ENCODE measurements at regions not wholly inside any gene's neighbourhood (a gene's known extent, or its start where the extent isn't known, plus 50 kb on each side); places are given as distances from the start of the nearest gene placed in this dataset.
A peak's percentile ranks its signal among the peaks of the same experiment; 100 is the strongest.

GRCh38 chr5:175162036-175162435 lies 281.9 kb downstream of the DRD1 start:
- peak; percentile 8 for DNase-seq

- DNase-seq = no peak
Observed at GRCh38 chr5:175159956-175160355, 284.0 kb downstream of the DRD1 start.

GRCh38 chr5:175148636-175149172 lies 295.3 kb downstream of the DRD1 start:
- no peak for DNase-seq

- DNase-seq = no peak
Observed at GRCh38 chr5:175146733-175147132, 297.2 kb downstream of the DRD1 start.

GRCh38 chr5:175141421-175141820 lies 302.6 kb downstream of the DRD1 start:
- DNase-seq = no peak

- no peak for DNase-seq
Observed at GRCh38 chr5:175133185-175133584, 310.8 kb downstream of the DRD1 start.

- no peak for DNase-seq
Observed at GRCh38 chr5:175131432-175131831, 312.6 kb downstream of the DRD1 start.

GRCh38 chr5:175129619-175130018 lies 314.4 kb downstream of the DRD1 start:
- DNase-seq = no peak

GRCh38 chr5:175129121-175129520 lies 314.9 kb downstream of the DRD1 start:
- no peak for DNase-seq

- no peak for DNase-seq
Observed at GRCh38 chr5:175124821-175125220, 319.2 kb downstream of the DRD1 start.

- no peak for DNase-seq
Observed at GRCh38 chr5:175124251-175124813, 319.6 kb downstream of the DRD1 start.

- DNase-seq = no peak
Observed at GRCh38 chr5:175123542-175123941, 320.4 kb downstream of the DRD1 start.

GRCh38 chr5:175121457-175121856 lies 322.5 kb downstream of the DRD1 start:
- no peak for DNase-seq

GRCh38 chr5:175120412-175120811 lies 323.6 kb downstream of the DRD1 start:
- DNase-seq = no peak

- no peak for DNase-seq
Observed at GRCh38 chr5:175118700-175119309, 325.2 kb downstream of the DRD1 start.

- DNase-seq = no peak
Observed at GRCh38 chr5:175116466-175117048, 327.4 kb downstream of the DRD1 start.

- DNase-seq = no peak
Observed at GRCh38 chr5:175115831-175116230, 328.2 kb downstream of the DRD1 start.

- DNase-seq = no peak
Observed at GRCh38 chr5:175113947-175114346, 330.0 kb downstream of the DRD1 start.

- DNase-seq = no peak
Observed at GRCh38 chr5:175109058-175109755, 334.8 kb downstream of the DRD1 start.

GRCh38 chr5:175107865-175108264 lies 336.1 kb downstream of the DRD1 start:
- no peak for DNase-seq

- DNase-seq = no peak
Observed at GRCh38 chr5:175107028-175107588, 336.9 kb downstream of the DRD1 start.

GRCh38 chr5:175104677-175105076 lies 339.3 kb downstream of the DRD1 start:
- DNase-seq = no peak

- no peak for DNase-seq
Observed at GRCh38 chr5:175103746-175104145, 340.2 kb downstream of the DRD1 start.

GRCh38 chr5:175102717-175103116 lies 341.3 kb downstream of the DRD1 start:
- DNase-seq = no peak
